Heart left ventricle (tissue), 16 donors: ENCODE measurements at regions not wholly inside any gene's neighbourhood (a gene's known extent, or its start where the extent isn't known, plus 50 kb on each side); places are given as distances from the start of the nearest gene placed in this dataset.

ENCODE experiments used
- ATAC-seq, 4 donors: fragments of 200-7000 bp; cut with Tn5 transposase; one replicate each; pipeline ENCODE4 v1.9.1; 2020 to 2022; ENCODE audit warnings: moderate library complexity in 4 of 4, mild to moderate bottlenecking in 3 of 4, moderate number of reproducible peaks in 1 of 4
- DNase-seq, 5 donors: peaks; one replicate each; pipeline ENCODE4 v3.0.0-alpha.2; 2020
- H3K27ac ChIP-seq, 12 donors: fragments of 200-600 bp; sonication (generic) in 4 of 12; one replicate each; pipeline versions ENCODE4 v1.5.0 to v1.8.0; 2016 to 2022; ENCODE audit warnings: mild to moderate bottlenecking in 2 of 12
- H3K27me3 ChIP-seq, 9 donors: fragments of 200-600 bp; sonication (generic) in 2 of 9; one replicate each; pipeline versions ENCODE4 v1.5.1 to v1.8.0; 2016 to 2022; ENCODE audit warnings: mild to moderate bottlenecking in 3 of 9
- H3K36me3 ChIP-seq, 9 donors: fragments of 200-600 bp; sonication (generic) in 2 of 9; one replicate each; pipeline versions ENCODE4 v1.5.0 to v1.8.0; 2018 to 2022; ENCODE audit warnings: mild to moderate bottlenecking in 2 of 9
- H3K4me1 ChIP-seq, 12 donors: fragments of 200-600 bp; sonication (generic) in 4 of 12; one replicate each; pipeline versions ENCODE4 v1.5.0 to v1.8.0; 2016 to 2022; ENCODE audit warnings: mild to moderate bottlenecking in 3 of 12
- H3K4me3 ChIP-seq, 12 donors: fragments of 200-600 bp; sonication (generic) in 4 of 12; one replicate each; pipeline versions ENCODE4 v1.5.0 to v1.8.0; 2017 to 2022; ENCODE audit warnings: mild to moderate bottlenecking in 9 of 12, moderate library complexity in 4 of 12
- H3K9me3 ChIP-seq, 12 donors: fragments of 200-600 bp; sonication (generic) in 4 of 12; one replicate each; pipeline versions ENCODE4 v1.5.0 to v1.8.0; 2016 to 2022; ENCODE audit warnings: mild to moderate bottlenecking in 1 of 12
- POLR2A ChIP-seq, 2 donors: fragments of 450-650 bp; IDR thresholded peaks; one replicate each; pipeline ENCODE4 v1.6.1; 2017; ENCODE audit warnings: antibody characterized with exemption in 2 of 2, mild to moderate bottlenecking in 2 of 2, moderate library complexity in 2 of 2
- WGBS, 4 donors: extraction: QIAGEN DNeasy Blood & Tissue Kit in 2 of 4; methylation state at CpG; one replicate each; pipeline versions ENCODE4 v1.1.5 to v1.1.7; 2013 to 2018; 5-methylcytosine and 5-hydroxymethylcytosine counted together
- intact Hi-C, 10 donors: fragments of 100-400 bp; cut with DNase I; formaldehyde crosslinking; loops; one replicate each; pipeline versions ENCODE4 v1.11.1 to v1.14.2; 2022
- TF ChIP-seq, protein P1 (sequence below), 12 donors: fragments of 200-600 bp; sonication (generic) in 4 of 12; IDR thresholded peaks; one replicate each; pipeline versions ENCODE4 v1.5.0 to v1.8.0; 2018 to 2022; ENCODE audit warnings: antibody characterized with exemption in 12 of 12, mild to moderate bottlenecking in 5 of 12
- donor health status: ischemic (EF 13 %, LVEDD 7.1; RV severe dilation, severe dysfunction).
- donor health status: healthy with polysubstance abuse.
- donor health status: DM: no; HTN: yes; CAD: no.
- donor health status: DM: no; HTN: no; CAD: no.
- donor health status: ischemic (EF 25% LVEDD 6.9; RV normal size, moderate dysfunction).
- donor health status: ischemic (EF 25% LVEDD 5.7; RV mildly dilated, moderate dysfunction).
- donor health status: healthy.
- donor health status: DM: yes; HTN: yes; CAD: no.
- donor health status: ischemic (EF 35%, LVEDD 5.7; RV mildly dilated, moderate dysfunction).
- donor health status: nonischemic (EF 11% LVEDD 7.7; RV severe dilation, severe dysfunction).
- donor health status: DM: yes; HTN: yes; CAD: no.
- donor health status: PGD.
- donor health status: ischemic (EF 29% LVEDD 5.4; RV normal size, mild dysfunction).
- donor health status: nonischemic (EF 23%, LVEDD 6.1; RV moderate dilation, normal function).

DNA sequence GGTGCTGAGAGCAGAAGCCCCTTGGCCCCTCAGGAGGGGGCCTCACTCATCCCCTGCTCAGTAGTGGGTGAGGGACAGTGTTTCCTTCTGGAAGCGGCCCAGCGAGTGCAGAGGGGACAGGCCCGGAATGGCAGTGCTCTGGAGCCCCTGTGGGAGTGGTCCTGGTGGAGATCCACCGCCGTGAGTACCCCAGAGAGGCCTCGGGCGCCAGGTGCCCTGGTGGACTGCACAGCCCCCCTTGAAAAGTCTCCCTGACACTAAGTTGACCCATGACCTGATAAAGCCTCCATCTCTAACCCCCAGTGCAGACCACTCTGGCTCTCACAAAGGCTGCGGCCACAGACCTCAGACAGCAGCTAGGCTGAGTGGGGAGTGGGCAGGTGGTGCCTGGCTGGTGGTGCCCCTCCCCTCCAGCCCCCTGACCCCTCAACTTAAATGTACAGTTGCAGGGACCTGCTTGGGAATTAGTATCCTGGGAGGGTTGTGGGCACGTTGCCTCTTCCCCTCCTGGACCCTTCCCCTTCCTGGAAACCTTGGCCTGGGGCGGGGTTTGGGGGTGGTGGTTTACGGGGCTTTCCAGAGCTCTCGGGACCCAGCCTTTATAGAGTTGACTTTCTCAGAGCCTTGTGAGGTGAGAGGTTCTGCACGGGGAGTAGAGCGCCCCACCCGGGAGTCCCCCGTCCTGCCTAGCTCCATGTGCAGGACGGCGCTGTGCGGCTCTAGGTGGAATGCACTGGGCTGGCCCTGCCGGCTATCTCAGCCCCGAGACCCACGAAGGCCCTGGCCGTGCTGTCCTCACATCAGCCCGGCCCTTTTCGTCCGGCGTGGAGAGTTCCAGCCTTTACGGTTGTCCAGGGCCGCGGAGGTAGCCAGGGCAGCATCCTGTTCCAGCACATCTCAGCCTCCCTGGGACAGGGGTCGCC lies 62.7 kb downstream of the RTP5 start:
- DNase-seq, result no peak
- intact Hi-C loops, result no loop called here
- no peaks in the 10 kb centered on the region for H3K36me3 ChIP-seq
- H3K27ac ChIP-seq, result peak overlapping the region in 1 of 12 donors; percentile 35
- WGBS, 4 donors, result 89 to 92% (median 91%) methylated on average over 8 to 31 of the region's 31 CpGs
- H3K4me3 ChIP-seq, result no peak overlapping the region
- peaks cover 0 to 4% (median 0%) of the 10 kb centered on the region in 12 donors for H3K4me1 ChIP-seq
- TF ChIP-seq, protein P1, sequence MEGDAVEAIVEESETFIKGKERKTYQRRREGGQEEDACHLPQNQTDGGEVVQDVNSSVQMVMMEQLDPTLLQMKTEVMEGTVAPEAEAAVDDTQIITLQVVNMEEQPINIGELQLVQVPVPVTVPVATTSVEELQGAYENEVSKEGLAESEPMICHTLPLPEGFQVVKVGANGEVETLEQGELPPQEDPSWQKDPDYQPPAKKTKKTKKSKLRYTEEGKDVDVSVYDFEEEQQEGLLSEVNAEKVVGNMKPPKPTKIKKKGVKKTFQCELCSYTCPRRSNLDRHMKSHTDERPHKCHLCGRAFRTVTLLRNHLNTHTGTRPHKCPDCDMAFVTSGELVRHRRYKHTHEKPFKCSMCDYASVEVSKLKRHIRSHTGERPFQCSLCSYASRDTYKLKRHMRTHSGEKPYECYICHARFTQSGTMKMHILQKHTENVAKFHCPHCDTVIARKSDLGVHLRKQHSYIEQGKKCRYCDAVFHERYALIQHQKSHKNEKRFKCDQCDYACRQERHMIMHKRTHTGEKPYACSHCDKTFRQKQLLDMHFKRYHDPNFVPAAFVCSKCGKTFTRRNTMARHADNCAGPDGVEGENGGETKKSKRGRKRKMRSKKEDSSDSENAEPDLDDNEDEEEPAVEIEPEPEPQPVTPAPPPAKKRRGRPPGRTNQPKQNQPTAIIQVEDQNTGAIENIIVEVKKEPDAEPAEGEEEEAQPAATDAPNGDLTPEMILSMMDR (IDR thresholded peaks at IDR 0.05), result no peak
- TF ChIP-seq POLR2A (IDR thresholded peaks at IDR 0.05), result no peak
- peak in 1 of 4 donors; percentile 57 for ATAC-seq
- no peaks in the 10 kb centered on the region for H3K9me3 ChIP-seq
- peaks cover 0 to 32% (median 0%) of the 10 kb centered on the region in 9 donors for H3K27me3 ChIP-seq

DNA sequence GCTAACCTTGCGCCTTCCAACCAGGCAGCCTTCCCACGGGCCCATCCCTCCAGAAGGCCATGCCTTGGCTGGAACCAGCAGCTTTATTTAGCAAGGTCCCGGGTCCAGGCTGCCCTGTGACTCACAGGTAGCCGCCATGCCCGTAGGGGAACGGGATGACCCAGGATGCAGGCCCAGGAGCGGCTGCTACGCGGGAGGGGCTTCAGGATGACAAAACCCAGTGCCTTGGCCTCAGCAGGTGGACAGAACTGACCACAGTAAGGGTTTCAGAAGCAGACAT lies 63.3 kb downstream of the RTP5 start:
- no peaks in the 10 kb centered on the region for H3K9me3 ChIP-seq
- peak overlapping the region in 1 of 12 donors; percentile 35 for H3K27ac ChIP-seq
- WGBS, 4 donors, result 81 to 89% (median 86%) methylated on average over 9 of the region's 9 CpGs
- intact Hi-C loops, result no loop called here
- H3K4me3 ChIP-seq, result no peak overlapping the region
- TF ChIP-seq, protein P1 (IDR thresholded peaks at IDR 0.05), result no peak
- TF ChIP-seq POLR2A (IDR thresholded peaks at IDR 0.05), result no peak
- H3K27me3 ChIP-seq, result peaks cover 0 to 32% (median 0%) of the 10 kb centered on the region in 9 donors
- no peaks in the 10 kb centered on the region for H3K36me3 ChIP-seq
- no peak for DNase-seq
- peaks cover 0 to 4% (median 0%) of the 10 kb centered on the region in 12 donors for H3K4me1 ChIP-seq
- no peak for ATAC-seq

DNA sequence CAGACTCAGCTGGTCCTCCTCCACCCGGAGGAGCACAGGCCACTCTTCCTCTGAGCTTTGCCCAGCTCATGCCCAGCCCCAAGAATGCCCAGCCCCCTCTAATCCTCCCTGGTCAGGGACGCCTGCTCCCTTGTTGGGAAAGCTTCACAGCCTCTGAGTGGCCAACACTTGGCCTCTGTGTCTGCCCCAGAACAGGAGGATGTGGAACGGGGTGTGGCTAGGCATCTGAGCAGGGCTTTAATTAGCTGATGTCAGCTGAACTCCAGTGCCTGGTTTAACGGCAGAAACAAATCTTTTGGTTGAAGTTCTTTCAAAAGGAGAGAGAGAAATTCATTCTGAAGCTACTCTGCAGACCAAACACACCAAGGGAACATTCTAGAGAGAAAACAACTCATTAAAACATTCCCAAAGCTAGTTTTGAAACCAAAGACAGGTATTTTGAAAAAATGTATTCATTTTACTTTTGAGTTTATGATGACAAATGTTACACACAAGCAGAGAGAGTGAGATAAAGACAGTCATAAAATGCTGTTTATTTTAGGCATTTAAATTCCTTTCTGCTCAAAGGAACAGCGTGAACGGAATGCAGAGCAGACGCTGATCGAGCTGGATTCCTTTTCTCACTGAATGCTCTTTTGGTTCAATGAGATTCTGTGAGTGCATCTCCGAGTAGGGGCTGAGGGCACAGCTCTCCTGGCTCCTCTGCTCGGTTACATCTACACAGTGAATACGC lies 63.8 kb downstream of the RTP5 start:
- Histone ChIP-seq H3K36me3 (no peaks in the 10 kb centered on the region), H3K4me3 (no peak overlapping the region), H3K9me3 (no peaks in the 10 kb centered on the region), H3K4me1 (peaks cover 0 to 4% (median 0%) of the 10 kb centered on the region in 12 donors), H3K27ac (peak overlapping the region in 1 of 12 donors; percentile 35), H3K27me3 (peaks cover 0 to 32% (median 0%) of the 10 kb centered on the region in 9 donors)
- DNase-seq (no peak), ATAC-seq (peak in 2 of 4 donors; percentile 20 to 37)
- no peak for TF ChIP-seq POLR2A (IDR thresholded peaks at IDR 0.05)
- TF ChIP-seq, protein P1 (IDR thresholded peaks at IDR 0.05), result no peak
- intact Hi-C loops, result no loop called here
- 57 to 65% (median 59%) methylated on average over 10 to 11 of the region's 11 CpGs for WGBS, 4 donors

DNA sequence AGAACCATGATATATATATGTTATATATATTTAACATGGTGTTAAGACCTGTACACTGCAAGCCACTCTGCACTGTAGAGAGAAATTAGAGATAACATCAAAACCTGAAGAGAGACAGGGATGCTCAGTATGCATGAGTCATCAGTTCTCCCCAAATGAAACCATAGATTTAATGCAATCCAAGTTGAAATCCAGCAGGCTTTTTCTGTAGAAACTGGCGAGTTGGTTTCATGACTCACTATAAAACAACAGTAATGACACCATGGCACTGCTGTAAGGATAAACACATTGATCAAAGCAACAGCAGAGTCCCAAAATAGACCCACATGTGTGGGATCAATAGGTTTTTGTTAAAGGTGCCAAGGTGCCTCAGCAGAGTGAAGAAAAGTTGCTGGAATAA lies 65.8 kb downstream of the RTP5 start:
- TF ChIP-seq, protein P1 (IDR thresholded peaks at IDR 0.05), result no peak
- TF ChIP-seq POLR2A (IDR thresholded peaks at IDR 0.05), result no peak
- peaks cover 0 to 3% (median 0%) of the 10 kb centered on the region in 12 donors for H3K9me3 ChIP-seq
- DNase-seq (no peak), ATAC-seq (no peak)
- intact Hi-C loops, result no loop called here
- peaks cover 0 to 22% (median 0%) of the 10 kb centered on the region in 9 donors for H3K27me3 ChIP-seq
- no peaks in the 10 kb centered on the region for H3K36me3 ChIP-seq
- peaks cover 0 to 4% (median 0%) of the 10 kb centered on the region in 12 donors for H3K4me1 ChIP-seq
- H3K27ac ChIP-seq, result no peak overlapping the region
- WGBS, 4 donors, result 84 to 100% (median 97%) methylated on average over 1 of the region's 1 CpG
- H3K4me3 ChIP-seq, result no peak overlapping the region
